HG03442 (cell line): ENCODE measurements at regions not wholly inside any gene's neighbourhood (a gene's known extent, or its start where the extent isn't known, plus 50 kb on each side); places are given as distances from the start of the nearest gene placed in this dataset.

Source experiments
- ATAC-seq: cut with Tn5 transposase; IDR thresholded peaks from one replicate; pipeline ENCODE4 v1.9.1; 2021; ENCODE audit warnings: mild to moderate bottlenecking, moderate library complexity; ENCODE audit not compliant: unreplicated experiment

DNA sequence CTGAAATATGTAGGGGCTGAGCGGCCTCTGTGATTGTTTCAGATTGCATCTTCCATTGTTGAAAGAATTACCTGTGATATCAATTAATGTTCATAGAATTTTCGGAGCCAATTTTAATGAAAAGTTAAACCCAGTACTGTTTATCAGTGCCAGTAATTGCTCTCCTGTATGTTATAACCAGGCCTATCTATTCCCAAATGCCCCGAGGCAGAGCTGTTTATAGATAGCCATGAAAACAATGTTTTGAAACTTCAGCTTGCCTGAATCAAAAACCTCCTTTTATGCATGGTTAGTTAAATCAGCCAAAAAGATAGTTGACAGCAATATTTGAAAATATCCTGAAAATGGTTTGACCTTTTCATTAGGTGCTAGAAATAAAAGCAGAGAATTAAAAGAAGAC, 50.1 kb upstream of the HDAC9 start:
- ATAC-seq = no peak
